GM12873 (cell line): ENCODE measurements at regions not wholly inside any gene's neighbourhood (a gene's known extent, or its start where the extent isn't known, plus 50 kb on each side); places are given as distances from the start of the nearest gene placed in this dataset.

Experiments used
- CTCF ChIP-seq: IDR thresholded peaks from 2 replicates; pipeline ENCODE4 v1.5.1; 2012; ENCODE audit warnings: low read depth, mild to moderate bottlenecking, moderate library complexity, low read length, control low read depth; ENCODE audit not compliant: insufficient read depth; ENCODE audit errors: missing control alignments

GRCh38 chr3:187498211-187498724 is 130.1 kb downstream of the RTP4 start:
- no peak for TF ChIP-seq CTCF

- TF ChIP-seq CTCF, result no peak
These were observed 128.9 kb downstream of the RTP4 start for GRCh38 chr3:187497052-187497451.

- TF ChIP-seq CTCF, result no peak
These were observed 123.2 kb downstream of the RTP4 start for GRCh38 chr3:187491371-187491770.

- no peak for TF ChIP-seq CTCF
These were observed 122.2 kb downstream of the RTP4 start for GRCh38 chr3:187490366-187490765.

GRCh38 chr3:187484547-187485295 is 116.5 kb downstream of the RTP4 start:
- no peak for TF ChIP-seq CTCF

DNA sequence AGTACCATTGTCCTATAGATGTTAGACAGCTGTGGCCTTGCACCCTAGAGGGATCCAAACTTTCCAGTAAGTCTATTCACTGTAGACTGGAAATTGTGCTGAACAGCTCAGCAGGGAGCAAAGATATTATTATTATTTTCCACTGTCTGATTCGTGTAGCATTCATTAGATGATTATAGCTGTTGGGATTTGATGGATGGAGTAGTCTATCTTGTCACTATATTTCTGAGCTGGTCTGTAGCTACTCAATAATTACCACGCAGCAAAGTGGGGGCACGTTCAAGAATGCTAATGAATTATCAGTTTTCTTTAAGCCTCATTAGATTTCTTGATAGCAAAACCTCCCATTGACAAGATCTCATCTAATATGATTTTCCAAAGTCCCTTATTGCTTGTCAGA is 113.2 kb downstream of the RTP4 start:
- no peak for TF ChIP-seq CTCF

- TF ChIP-seq CTCF, result no peak
These were observed 105.7 kb downstream of the RTP4 start for GRCh38 chr3:187473778-187474406.
